Caco-2 (cell line): ENCODE measurements at regions not wholly inside any gene's neighbourhood (a gene's known extent, or its start where the extent isn't known, plus 50 kb on each side); places are given as distances from the start of the nearest gene placed in this dataset.
A peak's percentile ranks its signal among the peaks of the same experiment; 100 is the strongest.

Experiments
- BruUV-seq: library from RNA; stranded (reverse); fragments of 400-500 nt; replicated peaks from 2 replicates; lab custom pipeline; 2021; lab: Mats Ljungman, UMichigan
- CTCF ChIA-PET: fragments of 300-600 bp; sonication (Branson Sonifier 250); formaldehyde crosslinking; loops from one replicate; lab custom pipeline; 2022; ENCODE audit warnings: antibody characterized with exemption; lab: Charles Lee
- POLR2A ChIA-PET: fragments of 300-600 bp; sonication (Branson Sonifier 250); formaldehyde crosslinking; loops from one replicate; lab custom pipeline; 2022; ENCODE audit warnings: antibody characterized with exemption; lab: Charles Lee
- DNase-seq, 2 experiments: peaks; one replicate each; pipeline versions ENCODE4 v3.0.0 to v3.0.0-alpha.2; 2020 to 2022
- H3K27me3 ChIP-seq: replicated peaks from 2 replicates; pipeline ENCODE4 v1.6.0; 2011; ENCODE audit warnings: low read length; ENCODE audit not compliant: control insufficient read depth, insufficient read depth
- H3K36me3 ChIP-seq: 2 replicates; pipeline ENCODE4 v1.5.1; 2011; ENCODE audit warnings: low read length; ENCODE audit not compliant: control insufficient read depth, insufficient read depth
- H3K4me1 ChIP-seq: fragments of 250-450 bp; sonication (Bioruptor Pico); 2 replicates; pipeline ENCODE4 v1.5.1; 2020; ENCODE audit warnings: mild to moderate bottlenecking
- H3K4me3 ChIP-seq: 2 replicates; pipeline ENCODE4 v1.5.1; 2011; ENCODE audit warnings: low read depth, mild to moderate bottlenecking, control low read depth, low read length
- H3K9me3 ChIP-seq: fragments of 250-450 bp; sonication (Bioruptor Pico); 2 replicates; pipeline ENCODE4 v1.5.1; 2020; ENCODE audit warnings: mild to moderate bottlenecking, moderate library complexity
- H3K27ac Mint-ChIP-seq: one replicate; pipeline ENCODE4 v1.8.0; 2022; ENCODE audit warnings: mixed read lengths; ENCODE audit not compliant: unreplicated experiment
- H3K27me3 Mint-ChIP-seq: one replicate; pipeline ENCODE4 v1.8.0; 2022; ENCODE audit warnings: mixed read lengths; ENCODE audit not compliant: insufficient read depth, unreplicated experiment
- H3K36me3 Mint-ChIP-seq: one replicate; pipeline ENCODE4 v1.8.0; 2022; ENCODE audit warnings: mild to moderate bottlenecking, mixed read lengths; ENCODE audit not compliant: insufficient read depth, unreplicated experiment
- H3K4me1 Mint-ChIP-seq: one replicate; pipeline ENCODE4 v1.8.0; 2022; ENCODE audit warnings: low read depth, mixed read lengths; ENCODE audit not compliant: unreplicated experiment
- H3K4me3 Mint-ChIP-seq: one replicate; pipeline ENCODE4 v1.8.0; 2022; ENCODE audit warnings: mild to moderate bottlenecking, moderate library complexity, mixed read lengths; ENCODE audit not compliant: unreplicated experiment
- H3K9me3 Mint-ChIP-seq: one replicate; pipeline ENCODE4 v1.8.0; 2022; ENCODE audit warnings: mixed read lengths; ENCODE audit not compliant: unreplicated experiment
- CTCF ChIP-seq, 2 experiments: fragments of 200-600 bp in 1 of 2; IDR thresholded peaks; 1 replicate in 1 of 2; 2 replicates in 1 of 2; pipeline versions ENCODE4 v1.5.1 to v1.8.0; 2011 to 2022; ENCODE audit warnings: antibody characterized with exemption in 1 of 2, control low read depth in 1 of 2, inconsistent platforms in 1 of 2, low read depth in 1 of 2, low read length in 1 of 2, mild to moderate bottlenecking in 1 of 2, moderate library complexity in 1 of 2; ENCODE audit not compliant: insufficient read depth in 1 of 2, severe bottlenecking in 1 of 2, unreplicated experiment in 1 of 2
- intact Hi-C: fragments of 100-400 bp; cut with micrococcal nuclease; formaldehyde crosslinking; loops from one replicate; pipeline ENCODE4 v1.10.0; 2022; ENCODE audit not compliant: unreplicated experiment

- POLR2A ChIA-PET, result no interaction called here
- TF ChIP-seq CTCF (IDR thresholded peaks at IDR 0.05; ENCODE audit: insufficient read depth in 1 of 2, low read depth in 1 of 2, low read length in 1 of 2, severe bottlenecking in 1 of 2, unreplicated experiment in 1 of 2), result no peak
- Mint-ChIP-seq H3K4me1 (peaks cover 14% of the 10 kb centered on the region), H3K27ac (no peak overlapping the region), H3K27me3 (no peaks in the 10 kb centered on the region), H3K4me3 (no peak overlapping the region), H3K9me3 (peaks cover 4% of the 10 kb centered on the region), H3K36me3 (peaks cover 73% of the 10 kb centered on the region)
- no TSS peak for BruUV-seq
- peaks cover 13% of the 10 kb centered on the region for H3K36me3 ChIP-seq
- no peaks in the 10 kb centered on the region for H3K27me3 ChIP-seq
- peaks cover 19% of the 10 kb centered on the region for H3K4me1 ChIP-seq
- no peak overlapping the region for H3K4me3 ChIP-seq
- no peaks in the 10 kb centered on the region for H3K9me3 ChIP-seq
- no peak for DNase-seq
- CTCF ChIA-PET, result interaction anchor here (0.6 kb wide), 1 partner anchor 16 kb away, joined by 5 read pairs; no protein-coding TSS in a partner anchor
- intact Hi-C loops, result no loop called here
Measured at GRCh38 chr11:71118671-71119250, 133.6 kb downstream of the SHANK2 start.

GRCh38 chr11:71117311-71117710, 135.1 kb downstream of the SHANK2 start:
- no peaks in the 10 kb centered on the region for H3K27me3 ChIP-seq
- intact Hi-C loops, result no loop called here
- H3K4me1 Mint-ChIP-seq, result peaks cover 20% of the 10 kb centered on the region
- H3K9me3 ChIP-seq, result no peaks in the 10 kb centered on the region
- H3K27me3 Mint-ChIP-seq, result no peaks in the 10 kb centered on the region
- ChIA-PET CTCF (no interaction called here), POLR2A (no interaction called here)
- no peak overlapping the region for H3K4me3 ChIP-seq
- BruUV-seq, result no TSS peak
- TF ChIP-seq CTCF (IDR thresholded peaks at IDR 0.05; ENCODE audit: insufficient read depth in 1 of 2, low read depth in 1 of 2, low read length in 1 of 2, severe bottlenecking in 1 of 2, unreplicated experiment in 1 of 2), result no peak
- H3K9me3 Mint-ChIP-seq, result no peaks in the 10 kb centered on the region
- peaks cover 11% of the 10 kb centered on the region; the same call in 1 of the 2 replicates for H3K36me3 ChIP-seq
- peak overlapping the region; percentile 78 for H3K27ac Mint-ChIP-seq
- H3K36me3 Mint-ChIP-seq, result peaks cover 74% of the 10 kb centered on the region
- DNase-seq, result peak; percentile 60 to 87
- peaks cover 28% of the 10 kb centered on the region for H3K4me1 ChIP-seq
- no peak overlapping the region for H3K4me3 Mint-ChIP-seq

GRCh38 chr11:71116693-71117040, 135.7 kb downstream of the SHANK2 start:
- no peaks in the 10 kb centered on the region for H3K27me3 Mint-ChIP-seq
- Histone ChIP-seq H3K27me3 (no peaks in the 10 kb centered on the region), H3K4me3 (no peak overlapping the region), H3K4me1 (peaks cover 28% of the 10 kb centered on the region), H3K9me3 (no peaks in the 10 kb centered on the region), H3K36me3 (peaks cover 11% of the 10 kb centered on the region; the same call in 1 of the 2 replicates)
- TF ChIP-seq CTCF (IDR thresholded peaks at IDR 0.05; ENCODE audit: insufficient read depth in 1 of 2, low read depth in 1 of 2, low read length in 1 of 2, severe bottlenecking in 1 of 2, unreplicated experiment in 1 of 2), result no peak
- H3K36me3 Mint-ChIP-seq, result peaks cover 81% of the 10 kb centered on the region
- no peaks in the 10 kb centered on the region for H3K9me3 Mint-ChIP-seq
- H3K27ac Mint-ChIP-seq, result peak overlapping the region; percentile 78
- ChIA-PET CTCF (no interaction called here), POLR2A (no interaction called here)
- BruUV-seq, result no TSS peak
- H3K4me1 Mint-ChIP-seq, result peaks cover 20% of the 10 kb centered on the region
- intact Hi-C loops, result no loop called here
- no peak for DNase-seq
- no peak overlapping the region for H3K4me3 Mint-ChIP-seq
